DOHH2 (cell line): ENCODE measurements at regions not wholly inside any gene's neighbourhood (a gene's known extent, or its start where the extent isn't known, plus 50 kb on each side); places are given as distances from the start of the nearest gene placed in this dataset.

ENCODE experiments used
- H3F3A ChIP-seq: fragments of 200-600 bp; sonication (generic), shearing (Covaris generic); 2 replicates; pipeline ENCODE4 v1.6.0; 2016; ENCODE audit warnings: antibody characterized with exemption, mild to moderate bottlenecking; ENCODE audit not compliant: control insufficient read depth, insufficient read depth
- H3K27ac ChIP-seq: fragments of 200-600 bp; sonication (generic); 2 replicates; pipeline ENCODE4 v1.5.1; 2014; ENCODE audit warnings: low read depth, mild to moderate bottlenecking, low read length, moderate library complexity
- H3K27me3 ChIP-seq: fragments of 200-600 bp; sonication (generic); 2 replicates; pipeline ENCODE4 v1.6.1; 2014; ENCODE audit warnings: mild to moderate bottlenecking, low read length, mixed read lengths; ENCODE audit not compliant: control insufficient read depth
- H3K36me3 ChIP-seq: fragments of 200-600 bp; sonication (generic); 2 replicates; pipeline ENCODE4 v1.6.1; 2014; ENCODE audit warnings: mild to moderate bottlenecking, low read length, moderate library complexity, mixed read lengths; ENCODE audit not compliant: control insufficient read depth
- H3K4me1 ChIP-seq: fragments of 200-600 bp; sonication (generic); 2 replicates; pipeline ENCODE4 v1.6.1; 2014; ENCODE audit warnings: mild to moderate bottlenecking, low read length, mixed read lengths; ENCODE audit not compliant: control insufficient read depth
- H3K4me2 ChIP-seq: fragments of 200-600 bp; sonication (generic); 2 replicates; pipeline ENCODE4 v1.6.0; 2014; ENCODE audit warnings: mild to moderate bottlenecking, low read length, moderate library complexity
- H3K4me3 ChIP-seq: fragments of 200-600 bp; sonication (generic); 2 replicates; pipeline ENCODE4 v1.5.1; 2014; ENCODE audit warnings: mild to moderate bottlenecking, low read length, mixed read lengths
- H3K79me2 ChIP-seq: fragments of 200-600 bp; sonication (generic); 2 replicates; pipeline ENCODE4 v1.6.1; 2014; ENCODE audit warnings: mild to moderate bottlenecking, low read length, mixed read lengths; ENCODE audit not compliant: control insufficient read depth
- H3K9me2 ChIP-seq: fragments of 200-600 bp; sonication (generic); replicated peaks from 2 replicates; pipeline ENCODE4 v1.6.1; 2014; ENCODE audit warnings: mild to moderate bottlenecking, low read length, mixed read lengths; ENCODE audit not compliant: control insufficient read depth
- H3K9me3 ChIP-seq: fragments of 200-600 bp; sonication (generic); 2 replicates; pipeline ENCODE4 v1.6.1; 2014; ENCODE audit warnings: antibody characterized with exemption, low read length, mixed read lengths; ENCODE audit not compliant: control insufficient read depth, insufficient read depth
- H4K20me1 ChIP-seq: fragments of 200-600 bp; sonication (generic); 2 replicates; pipeline ENCODE4 v1.6.0; 2014; ENCODE audit warnings: low read depth, mild to moderate bottlenecking, antibody characterized with exemption, low read length, moderate library complexity; ENCODE audit not compliant: control insufficient read depth, insufficient read depth
- CTCF ChIP-seq: fragments of 200-600 bp; sonication (generic); IDR thresholded peaks from one replicate; pipeline ENCODE4 v1.5.1; 2014; ENCODE audit warnings: antibody characterized with exemption, mild to moderate bottlenecking, low read depth, low read length; ENCODE audit not compliant: poor library complexity, severe bottlenecking
- EZH2phosphoT487 ChIP-seq: fragments of 200-600 bp; sonication (generic); IDR thresholded peaks from 2 replicates; pipeline ENCODE4 v1.6.1; 2017; ENCODE audit warnings: borderline replicate concordance, mild to moderate bottlenecking, antibody characterized with exemption, low read length, moderate library complexity, mixed read lengths

- no peaks in the 10 kb centered on the region for H3K9me2 ChIP-seq
- TF ChIP-seq EZH2phosphoT487 (no peak), CTCF (no peak)
- H3K27ac ChIP-seq: no peak overlapping the region
Measured at GRCh38 chr2:397926-398325, 110.0 kb upstream of the ALKAL2 start.

GRCh38 chr2:397521-397920 lies 109.6 kb upstream of the ALKAL2 start:
- Histone ChIP-seq H4K20me1 (no peaks in the 10 kb centered on the region), H3K4me1 (no peaks in the 10 kb centered on the region), H3F3A (no peaks in the 10 kb centered on the region), H3K27ac (no peak overlapping the region), H3K4me3 (no peak overlapping the region), H3K79me2 (no peaks in the 10 kb centered on the region), H3K27me3 (no peaks in the 10 kb centered on the region), H3K4me2 (no peak overlapping the region), H3K9me3 (no peaks in the 10 kb centered on the region), H3K36me3 (no peaks in the 10 kb centered on the region), H3K9me2 (no peaks in the 10 kb centered on the region)
- TF ChIP-seq CTCF (no peak), EZH2phosphoT487 (no peak)

More at GRCh38 chr2:397926-398325, 110.0 kb upstream of the ALKAL2 start:
- no peaks in the 10 kb centered on the region for H3K27me3 ChIP-seq
- no peaks in the 10 kb centered on the region for H3K9me3 ChIP-seq
- H3K36me3 ChIP-seq: no peaks in the 10 kb centered on the region
- no peaks in the 10 kb centered on the region for H3K79me2 ChIP-seq
- H3K4me2 ChIP-seq: no peak overlapping the region
- H3K4me3 ChIP-seq: no peak overlapping the region
- no peaks in the 10 kb centered on the region for H3F3A ChIP-seq
- H4K20me1 ChIP-seq: no peaks in the 10 kb centered on the region
- H3K4me1 ChIP-seq: no peaks in the 10 kb centered on the region

- no peak for TF ChIP-seq EZH2phosphoT487
- TF ChIP-seq CTCF: no peak
- Histone ChIP-seq H3K36me3 (no peaks in the 10 kb centered on the region), H3K27me3 (no peaks in the 10 kb centered on the region), H3K9me2 (no peaks in the 10 kb centered on the region), H3F3A (no peaks in the 10 kb centered on the region), H3K4me3 (no peak overlapping the region), H3K4me2 (no peak overlapping the region), H4K20me1 (no peaks in the 10 kb centered on the region), H3K9me3 (no peaks in the 10 kb centered on the region), H3K27ac (no peak overlapping the region), H3K79me2 (no peaks in the 10 kb centered on the region), H3K4me1 (no peaks in the 10 kb centered on the region)
Measured at GRCh38 chr2:396903-397302, 109.0 kb upstream of the ALKAL2 start.

- no peaks in the 10 kb centered on the region for H3K79me2 ChIP-seq
- no peaks in the 10 kb centered on the region for H3K9me2 ChIP-seq
- H4K20me1 ChIP-seq: no peaks in the 10 kb centered on the region
- H3K27me3 ChIP-seq: no peaks in the 10 kb centered on the region
- no peak for TF ChIP-seq EZH2phosphoT487
- TF ChIP-seq CTCF: no peak
- no peak overlapping the region for H3K4me3 ChIP-seq
- H3K4me2 ChIP-seq: no peak overlapping the region
- H3K4me1 ChIP-seq: no peaks in the 10 kb centered on the region
- H3F3A ChIP-seq: no peaks in the 10 kb centered on the region
- H3K27ac ChIP-seq: no peak overlapping the region
- no peaks in the 10 kb centered on the region; the same call in 1 of the 2 replicates for H3K9me3 ChIP-seq
- H3K36me3 ChIP-seq: no peaks in the 10 kb centered on the region
Measured at GRCh38 chr2:395886-396285, 108.0 kb upstream of the ALKAL2 start.
